H1 (cell line): ENCODE measurements at regions not wholly inside any gene's neighbourhood (a gene's known extent, or its start where the extent isn't known, plus 50 kb on each side); places are given as distances from the start of the nearest gene placed in this dataset.
A peak's percentile ranks its signal among the peaks of the same experiment; 100 is the strongest.

Experiments used
- CTCF ChIA-PET: fragments of 300-600 bp; sonication (Branson Sonifier 250); formaldehyde crosslinking; loops from one replicate; lab custom pipeline; 2021; ENCODE audit not compliant: partially characterized antibody; lab: Charles Lee
- POLR2A ChIA-PET: fragments of 300-600 bp; sonication (Branson Sonifier 250); formaldehyde crosslinking; loops from one replicate; lab custom pipeline; 2021; ENCODE audit warnings: inconsistent platforms; ENCODE audit not compliant: partially characterized antibody; lab: Charles Lee
- DNase-seq, 2 experiments: peaks; one replicate each; pipeline versions ENCODE4 v3.0.0 to v3.0.0-alpha.2; 2010 to 2022; ENCODE audit warnings: low spot score in 2 of 2, low read depth in 1 of 2, mixed read lengths in 1 of 2
- FAIRE-seq: peaks from 2 replicates; lab custom pipeline; 2011; peaks lifted over from hg19 to GRCh38; lab: Jason Lieb, UNC
- H2AFZ ChIP-seq: 2 replicates; pipeline ENCODE4 v1.8.1; 2012; ENCODE audit warnings: low read length, inconsistent platforms
- H2AK5ac ChIP-seq: 2 replicates; pipeline ENCODE4 v1.6.1; 2013; ENCODE audit warnings: low read depth, low read length
- H2BK120ac ChIP-seq: replicated peaks from 2 replicates; pipeline ENCODE3; 2013; ENCODE audit warnings: low read depth, low read length, inconsistent platforms
- H2BK12ac ChIP-seq: 2 replicates; pipeline ENCODE4 v1.6.1; 2013; ENCODE audit warnings: low read depth, low read length
- H2BK15ac ChIP-seq: 2 replicates; pipeline ENCODE4 v1.6.1; 2013; ENCODE audit warnings: low read length
- H2BK20ac ChIP-seq: 2 replicates; pipeline ENCODE4 v1.6.1; 2013; ENCODE audit warnings: low read length
- H2BK5ac ChIP-seq: 2 replicates; pipeline ENCODE4 v1.6.1; 2013; ENCODE audit warnings: low read depth, low read length
- H3K14ac ChIP-seq: 2 replicates; pipeline ENCODE4 v1.6.1; 2013; ENCODE audit warnings: inconsistent platforms; ENCODE audit not compliant: insufficient read length
- H3K18ac ChIP-seq: 2 replicates; pipeline ENCODE4 v1.6.1; 2013; ENCODE audit warnings: low read length; ENCODE audit errors: extremely low read depth
- H3K23ac ChIP-seq: 2 replicates; pipeline ENCODE4 v1.6.1; 2013; ENCODE audit warnings: inconsistent platforms; ENCODE audit not compliant: insufficient read length
- H3K23me2 ChIP-seq: 2 replicates; pipeline ENCODE4 v1.6.1; 2013; ENCODE audit warnings: low read depth, low read length
- H3K27ac ChIP-seq: 2 replicates; pipeline ENCODE4 v1.6.1; 2011; ENCODE audit warnings: low read depth, low read length, inconsistent platforms
- H3K27me3 ChIP-seq, 4 experiments: replicated peaks in 1 of 4; 1 replicate in 1 of 4; 2 replicates in 3 of 4; pipeline versions ENCODE4 v1.6.1 to v1.8.1; 2011 to 2013; ENCODE audit warnings: low read length in 3 of 4, mild to moderate bottlenecking in 3 of 4, inconsistent platforms in 2 of 4, mixed read lengths in 2 of 4, moderate library complexity in 1 of 4; ENCODE audit not compliant: control insufficient read depth in 3 of 4, insufficient read depth in 3 of 4; ENCODE audit errors: extremely low read depth in 1 of 4
- H3K36me3 ChIP-seq, 4 experiments: 2 replicates each; pipeline versions ENCODE4 v1.6.1 to v1.8.1; 2011 to 2013; ENCODE audit warnings: mild to moderate bottlenecking in 4 of 4, low read length in 3 of 4, moderate library complexity in 2 of 4, control low read depth in 1 of 4, inconsistent platforms in 1 of 4; ENCODE audit not compliant: insufficient read depth in 4 of 4, control insufficient read depth in 2 of 4
- H3K4ac ChIP-seq: replicated peaks from 2 replicates; pipeline ENCODE3; 2013; ENCODE audit warnings: low read length, low read depth, mixed read lengths, inconsistent platforms; ENCODE audit not compliant: insufficient read length
- H3K4me1 ChIP-seq, 4 experiments: replicated peaks in 1 of 4; 1 replicate in 1 of 4; 2 replicates in 3 of 4; pipeline versions ENCODE4 v1.6.1 to v1.8.1; 2011 to 2013; ENCODE audit warnings: low read length in 3 of 4, inconsistent platforms in 2 of 4, mixed read lengths in 1 of 4; ENCODE audit not compliant: insufficient read depth in 4 of 4, control insufficient read depth in 3 of 4
- H3K4me2 ChIP-seq, 2 experiments: 2 replicates each; pipeline versions ENCODE4 v1.6.1 to v1.8.1; 2011 to 2013; ENCODE audit warnings: low read depth in 2 of 2, low read length in 2 of 2, control low read depth in 1 of 2, inconsistent platforms in 1 of 2, mild to moderate bottlenecking in 1 of 2; ENCODE audit not compliant: insufficient read depth in 1 of 2
- H3K4me3 ChIP-seq, 4 experiments: fragments of 200-600, 300-600 bp in 1 of 4; sonication (generic), shearing (Covaris generic), sonication (Bioruptor Twin) in 1 of 4; 2 replicates each; pipeline versions ENCODE4 v1.5.1 to v1.8.1; 2011 to 2016; ENCODE audit warnings: low read length in 4 of 4, low read depth in 3 of 4, control low read depth in 2 of 4, inconsistent platforms in 2 of 4, mild to moderate bottlenecking in 2 of 4, mixed read lengths in 1 of 4, moderate library complexity in 1 of 4; ENCODE audit not compliant: insufficient read depth in 2 of 4; ENCODE audit errors: extremely low read depth in 1 of 4
- H3K56ac ChIP-seq: replicated peaks from 2 replicates; pipeline ENCODE3; 2013; ENCODE audit warnings: low read depth, mild to moderate bottlenecking, mixed read lengths, low read length, inconsistent platforms; ENCODE audit not compliant: insufficient read length
- H3K79me1 ChIP-seq: 2 replicates; pipeline ENCODE4 v1.6.1; 2013; ENCODE audit warnings: low read depth, low read length, control low read depth
- H3K79me2 ChIP-seq, 2 experiments: 2 replicates each; pipeline versions ENCODE4 v1.6.1 to v1.8.1; 2012 to 2013; ENCODE audit warnings: low read length in 2 of 2, mild to moderate bottlenecking in 2 of 2, inconsistent platforms in 1 of 2; ENCODE audit not compliant: insufficient read depth in 2 of 2, control insufficient read depth in 1 of 2
- H3K9ac ChIP-seq, 4 experiments: replicated peaks in 1 of 4; 1 replicate in 1 of 4; 2 replicates in 3 of 4; pipeline versions ENCODE4 v1.6.1 to v1.8.1; 2011 to 2013; ENCODE audit warnings: low read depth in 3 of 4, low read length in 3 of 4, control low read depth in 2 of 4, mild to moderate bottlenecking in 2 of 4, moderate library complexity in 2 of 4, inconsistent platforms in 1 of 4; ENCODE audit errors: extremely low read depth in 1 of 4
- H3K9me3 ChIP-seq, 2 experiments: 2 replicates each; pipeline versions ENCODE4 v1.6.1 to v1.8.1; 2012 to 2013; ENCODE audit warnings: mild to moderate bottlenecking in 2 of 2, moderate library complexity in 2 of 2, control low read depth in 1 of 2, inconsistent platforms in 1 of 2, low read depth in 1 of 2, low read length in 1 of 2, mixed read lengths in 1 of 2; ENCODE audit not compliant: insufficient read depth in 2 of 2
- H4K20me1 ChIP-seq, 2 experiments: replicated peaks in 1 of 2; 2 replicates each; pipeline versions ENCODE3 to v1.8.1; 2011 to 2013; ENCODE audit warnings: inconsistent platforms in 2 of 2, low read length in 2 of 2, mild to moderate bottlenecking in 1 of 2; ENCODE audit not compliant: insufficient read depth in 2 of 2, control insufficient read depth in 1 of 2
- H4K5ac ChIP-seq: 2 replicates; pipeline ENCODE4 v1.6.1; 2013; ENCODE audit warnings: low read length, low read depth, mixed read lengths, inconsistent platforms; ENCODE audit not compliant: insufficient read length
- H4K8ac ChIP-seq: 2 replicates; pipeline ENCODE4 v1.8.0; 2013; ENCODE audit warnings: mild to moderate bottlenecking, moderate library complexity, low read length, inconsistent platforms; ENCODE audit not compliant: insufficient read depth; ENCODE audit errors: extremely low read depth
- H4K91ac ChIP-seq: replicated peaks from 2 replicates; pipeline ENCODE3; 2013; ENCODE audit warnings: low read length, mixed read lengths, inconsistent platforms; ENCODE audit not compliant: insufficient read length
- MAFK ChIP-seq: IDR thresholded peaks from 2 replicates; pipeline ENCODE4 v1.6.1; 2012; ENCODE audit warnings: low read depth, mild to moderate bottlenecking, improper control_type of control experiment, low read length
- POLR2A ChIP-seq, 2 experiments: IDR thresholded peaks; 1 replicate in 1 of 2; 2 replicates in 1 of 2; pipeline ENCODE4 v1.6.1; 2011; ENCODE audit warnings: low read depth in 2 of 2, low read length in 2 of 2, mild to moderate bottlenecking in 2 of 2; ENCODE audit errors: control extremely low read depth in 1 of 2
- POU5F1 ChIP-seq: IDR thresholded peaks from 2 replicates; pipeline ENCODE4 v1.6.1; 2011; ENCODE audit warnings: low read depth, mild to moderate bottlenecking, low read length, moderate library complexity
- SP1 ChIP-seq: IDR thresholded peaks from 2 replicates; pipeline ENCODE4 v1.6.1; 2011; ENCODE audit warnings: low read depth, low read length
- WGBS, 2 experiments: shearing (Covaris generic) in 1 of 2; methylation state at CpG; one replicate each; pipeline versions ENCODE4 v1.1.6 to v1.1.7; 2013 to 2015; ENCODE audit warnings: low lambda C conversion rate in 2 of 2, mixed read lengths in 2 of 2, inconsistent platforms in 1 of 2, low coverage in 1 of 2, missing lambda C conversion rate in 1 of 2; ENCODE audit not compliant: insufficient replicate concordance in 2 of 2, insufficient coverage in 1 of 2, insufficient read length in 1 of 2; ENCODE audit errors: extremely low coverage in 1 of 2, missing lambda C conversion rate in 1 of 2; 5-methylcytosine and 5-hydroxymethylcytosine counted together

DNA sequence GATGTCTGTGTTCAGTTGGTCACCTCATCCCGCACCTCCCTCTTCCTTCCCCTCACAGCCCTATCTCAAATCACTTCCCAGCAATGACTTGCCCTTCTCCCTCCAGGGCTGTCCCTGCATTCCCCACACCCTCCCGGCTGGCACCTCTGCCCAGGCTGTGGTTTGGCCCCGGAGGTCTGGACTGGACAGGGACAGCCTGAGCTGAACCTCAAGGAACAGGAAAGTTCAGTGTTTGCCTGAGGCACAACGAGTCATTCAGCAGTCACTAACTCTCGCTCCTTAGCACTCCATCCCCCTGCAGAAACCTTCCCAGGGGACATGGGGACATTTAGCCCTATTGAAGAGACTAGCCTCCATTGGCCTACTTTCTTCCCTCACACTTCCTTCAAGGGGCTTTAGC is 58.3 kb upstream of the MAP3K1 start:
- Histone ChIP-seq H3K27ac (no peak overlapping the region), H3K27me3 (no peaks in the 10 kb centered on the region), H2BK5ac (no peak overlapping the region), H3K4me2 (no peak overlapping the region), H2AK5ac (no peak overlapping the region), H3K23me2 (no peaks in the 10 kb centered on the region), H3K4me3 (no peak overlapping the region), H3K4ac (no peak overlapping the region), H4K20me1 (no peaks in the 10 kb centered on the region), H4K91ac (no peak overlapping the region), H3K56ac (no peak overlapping the region), H3K23ac (no peak overlapping the region), H3K4me1 (no peaks in the 10 kb centered on the region), H4K8ac (no peak overlapping the region), H4K5ac (no peak overlapping the region), H2BK15ac (no peak overlapping the region), H3K9ac (no peak overlapping the region), H2AFZ (peak overlapping the region; percentile 64; the same call in 1 of the 2 replicates), H3K79me1 (no peaks in the 10 kb centered on the region), H3K36me3 (no peaks in the 10 kb centered on the region), H3K79me2 (no peaks in the 10 kb centered on the region), H2BK12ac (no peak overlapping the region), H3K9me3 (no peaks in the 10 kb centered on the region; a peak in 2 of 4 replicates), H2BK20ac (no peak overlapping the region), H3K18ac (no peak overlapping the region), H3K14ac (no peak overlapping the region), H2BK120ac (no peak overlapping the region)
- no peak for FAIRE-seq
- POLR2A ChIA-PET: interaction anchor here (0.6 kb wide), 1 partner anchor 493 kb away, joined by 4 read pairs; no protein-coding TSS in a partner anchor
- 96% methylated on average over 5 of the region's 5 CpGs; no CpG with 5 or more reads in 1 of the 2 experiments for WGBS, 2 experiments
- CTCF ChIA-PET: interaction anchor here (0.5 to 1.0 kb wide), 2 partner anchors 21 to 1720 kb away, joined by 3 read pairs; no protein-coding TSS in a partner anchor
- no peak for DNase-seq
- TF ChIP-seq POU5F1 (no peak), MAFK (no peak), POLR2A (IDR thresholded peaks at IDR 0.05; ENCODE audit: control extremely low read depth in 1 of 2, low read depth in 2 of 2, low read length in 2 of 2) (no peak), SP1 (no peak)
